ENCODE measurements at regions not wholly inside any gene's neighbourhood (a gene's known extent, or its start where the extent isn't known, plus 50 kb on each side); places are given as distances from the start of the nearest gene placed in this dataset.

GRCh38 chr14:22338381-22338780 lies 250.6 kb downstream of the DAD1 start:
- Histone ChIP-seq H3K4me2 (no peak overlapping the region), H3K4me1 (peaks cover 17% of the 10 kb centered on the region), H3K4me3 (no peak overlapping the region), H3K27ac (no peak overlapping the region), H3K9me3 (peaks cover 3% of the 10 kb centered on the region; the same call in 1 of the 3 replicates)
- ChIA-PET CTCF (interaction anchor here (0.9 to 1.9 kb wide), 6 partner anchors 18 to 37 kb away, joined by 3 to 9 read pairs (median 4); no protein-coding TSS in a partner anchor), POLR2A (no interaction called here)
- FAIRE-seq (no peak), DNase-seq (ENCODE audit: low read depth in 1 of 2, low spot score in 1 of 2) (no peak), ATAC-seq (no peak)
- TF ChIP-seq NR3C1 (IDR thresholded peaks at IDR 0.05) = no peak
- TF ChIP-seq RNF2 (IDR thresholded peaks at IDR 0.05; ENCODE audit: borderline replicate concordance, low read depth) = no peak
- TF ChIP-seq TP53 (CRISPR knock-in tag; IDR thresholded peaks at IDR 0.05) = no peak
- TF ChIP-seq HOXB5 (CRISPR knock-in tag; IDR thresholded peaks at IDR 0.05) = no peak
- TF ChIP-seq ZSCAN20 (CRISPR knock-in tag; IDR thresholded peaks at IDR 0.05) = no peak
- TF ChIP-seq NFE2L2 (conservative IDR thresholded peaks at IDR 0.05; ENCODE audit: low read length) = no peak
- no peak for TF ChIP-seq GATA3 (IDR thresholded peaks at IDR 0.05; ENCODE audit: borderline replicate concordance)
- TF ChIP-seq CBX8 (IDR thresholded peaks at IDR 0.05) = no peak
- no peak for TF ChIP-seq MAZ (IDR thresholded peaks at IDR 0.05; ENCODE audit: borderline replicate concordance, low read depth, low read length)
- 79% methylated on average over 5 of the region's 5 CpGs for WGBS (ENCODE audit: missing lambda C conversion rate)

- POLR2A ChIA-PET = no interaction called here
- peaks cover 21% of the 10 kb centered on the region for H3K4me1 ChIP-seq
- DNase-seq (ENCODE audit: low read depth in 1 of 2, low spot score in 1 of 2) (no peak), FAIRE-seq (no peak), ATAC-seq (no peak)
- H3K9me3 ChIP-seq = no peaks in the 10 kb centered on the region
- 53% methylated on average over 3 of the region's 3 CpGs for WGBS (ENCODE audit: missing lambda C conversion rate)
- CTCF ChIA-PET = interaction anchor here (0.9 to 1.9 kb wide), 6 partner anchors 17 to 37 kb away, joined by 3 to 9 read pairs (median 4); no protein-coding TSS in a partner anchor
- H3K27ac ChIP-seq = no peak overlapping the region
- no peak overlapping the region for H3K4me2 ChIP-seq
- TF ChIP-seq HOXB13 (CRISPR knock-in tag; IDR thresholded peaks at IDR 0.05; ENCODE audit: low read depth) (no peak), TFCP2L1 (CRISPR knock-in tag; IDR thresholded peaks at IDR 0.05) (no peak), RAD21 (conservative IDR thresholded peaks at IDR 0.05 in 1 of 2, IDR thresholded peaks at IDR 0.05 in 1 of 2) (no peak), CBX2 (IDR thresholded peaks at IDR 0.05; ENCODE audit: borderline replicate concordance, low read depth) (no peak), PBX3 (IDR thresholded peaks at IDR 0.05) (no peak), RFX5 (IDR thresholded peaks at IDR 0.05) (no peak), SREBF2 (IDR thresholded peaks at IDR 0.05) (no peak), ZNF302 (CRISPR knock-in tag; IDR thresholded peaks at IDR 0.05) (no peak), EP300 (IDR thresholded peaks at IDR 0.05) (no peak), CHD2 (IDR thresholded peaks at IDR 0.05; ENCODE audit: low read length, partially characterized antibody) (no peak)
- TF ChIP-seq, protein P1, sequence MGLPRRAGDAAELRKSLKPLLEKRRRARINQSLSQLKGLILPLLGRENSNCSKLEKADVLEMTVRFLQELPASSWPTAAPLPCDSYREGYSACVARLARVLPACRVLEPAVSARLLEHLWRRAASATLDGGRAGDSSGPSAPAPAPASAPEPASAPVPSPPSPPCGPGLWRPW (IDR thresholded peaks at IDR 0.05) = no peak
- H3K4me3 ChIP-seq = no peak overlapping the region
Measured at GRCh38 chr14:22337938-22338337, 251.1 kb downstream of the DAD1 start.

DNA sequence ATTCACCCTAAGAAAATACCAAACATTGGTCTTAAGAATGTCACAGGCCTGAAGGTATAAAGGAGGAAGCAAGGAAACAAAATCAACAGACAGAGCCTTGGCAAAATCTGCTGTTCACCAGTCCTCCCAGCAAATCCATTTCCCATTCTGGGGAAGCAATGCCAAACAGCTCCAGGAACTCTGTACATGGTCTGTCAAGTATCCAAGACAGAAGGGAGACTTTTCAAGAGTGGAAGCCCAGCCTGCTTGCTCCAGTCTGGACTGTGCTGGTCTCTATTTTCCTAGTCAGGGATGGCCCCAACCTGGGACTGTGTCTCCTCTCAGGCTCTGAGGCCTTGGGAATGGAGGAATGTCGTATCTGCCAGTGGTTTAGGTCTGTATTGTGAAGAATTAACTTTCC lies 251.5 kb downstream of the DAD1 start:
- WGBS (ENCODE audit: missing lambda C conversion rate) = 67% methylated on average over 1 of the region's 1 CpG
- DNase-seq (ENCODE audit: low read depth in 1 of 2, low spot score in 1 of 2) = no peak
- no peaks in the 10 kb centered on the region for H3K9me3 ChIP-seq
- H3K4me1 ChIP-seq = peaks cover 26% of the 10 kb centered on the region
- H3K4me2 ChIP-seq = no peak overlapping the region
- no peak for FAIRE-seq
- H3K4me3 ChIP-seq = no peak overlapping the region
- POLR2A ChIA-PET = no interaction called here
- H3K27ac ChIP-seq = no peak overlapping the region
- CTCF ChIA-PET = interaction anchor here (0.9 to 1.9 kb wide), 6 partner anchors 17 to 37 kb away, joined by 3 to 9 read pairs (median 4); no protein-coding TSS in a partner anchor
- ATAC-seq = no peak
- TF ChIP-seq RARB (CRISPR knock-in tag; IDR thresholded peaks at IDR 0.05) (no peak), HOXB5 (CRISPR knock-in tag; IDR thresholded peaks at IDR 0.05) (no peak), HOXB13 (CRISPR knock-in tag; IDR thresholded peaks at IDR 0.05; ENCODE audit: low read depth) (no peak), CHD2 (IDR thresholded peaks at IDR 0.05; ENCODE audit: low read length, partially characterized antibody) (no peak)

GRCh38 chr14:22336031-22336430 lies 253.0 kb downstream of the DAD1 start:
- H3K9me3 ChIP-seq = no peaks in the 10 kb centered on the region
- no peak for ATAC-seq
- POLR2A ChIA-PET = no interaction called here
- no peak overlapping the region for H3K4me3 ChIP-seq
- no peak for TF ChIP-seq ZFP36 (IDR thresholded peaks at IDR 0.05; ENCODE audit: borderline replicate concordance, partially characterized antibody)
- TF ChIP-seq ZNF302 (CRISPR knock-in tag; IDR thresholded peaks at IDR 0.05) = no peak
- no peak for TF ChIP-seq NPAS2 (CRISPR knock-in tag; IDR thresholded peaks at IDR 0.05; ENCODE audit: borderline replicate concordance)
- CTCF ChIA-PET = interaction anchor here (1.8 kb wide), 1 partner anchor 16 kb away, joined by 6 read pairs; no protein-coding TSS in a partner anchor
- no peak overlapping the region for H3K27ac ChIP-seq
- no peak for FAIRE-seq
- WGBS (ENCODE audit: missing lambda C conversion rate) = 93% methylated on average over 6 of the region's 6 CpGs
- no peak overlapping the region for H3K4me2 ChIP-seq
- DNase-seq (ENCODE audit: low read depth in 1 of 2, low spot score in 1 of 2) = no peak
- H3K4me1 ChIP-seq = peaks cover 30% of the 10 kb centered on the region
